HFF-Myc (cell line): ENCODE measurements at regions not wholly inside any gene's neighbourhood (a gene's known extent, or its start where the extent isn't known, plus 50 kb on each side); places are given as distances from the start of the nearest gene placed in this dataset.

Experiments
- DNase-seq: peaks from one replicate; pipeline ENCODE4 v3.0.0-alpha.2; 2011; ENCODE audit warnings: low read depth; ENCODE audit errors: extremely low read depth
- H3K4me3 ChIP-seq: replicated peaks from 2 replicates; pipeline ENCODE4 v1.5.1; 2011; ENCODE audit warnings: low read depth, mild to moderate bottlenecking, control low read depth, low read length
- TF ChIP-seq, protein P1 (sequence below): IDR thresholded peaks from 2 replicates; pipeline ENCODE4 v1.5.1; 2012; ENCODE audit warnings: mild to moderate bottlenecking, low read depth, low read length, control low read depth; ENCODE audit errors: missing control alignments

- DNase-seq: no peak
- TF ChIP-seq, protein P1, sequence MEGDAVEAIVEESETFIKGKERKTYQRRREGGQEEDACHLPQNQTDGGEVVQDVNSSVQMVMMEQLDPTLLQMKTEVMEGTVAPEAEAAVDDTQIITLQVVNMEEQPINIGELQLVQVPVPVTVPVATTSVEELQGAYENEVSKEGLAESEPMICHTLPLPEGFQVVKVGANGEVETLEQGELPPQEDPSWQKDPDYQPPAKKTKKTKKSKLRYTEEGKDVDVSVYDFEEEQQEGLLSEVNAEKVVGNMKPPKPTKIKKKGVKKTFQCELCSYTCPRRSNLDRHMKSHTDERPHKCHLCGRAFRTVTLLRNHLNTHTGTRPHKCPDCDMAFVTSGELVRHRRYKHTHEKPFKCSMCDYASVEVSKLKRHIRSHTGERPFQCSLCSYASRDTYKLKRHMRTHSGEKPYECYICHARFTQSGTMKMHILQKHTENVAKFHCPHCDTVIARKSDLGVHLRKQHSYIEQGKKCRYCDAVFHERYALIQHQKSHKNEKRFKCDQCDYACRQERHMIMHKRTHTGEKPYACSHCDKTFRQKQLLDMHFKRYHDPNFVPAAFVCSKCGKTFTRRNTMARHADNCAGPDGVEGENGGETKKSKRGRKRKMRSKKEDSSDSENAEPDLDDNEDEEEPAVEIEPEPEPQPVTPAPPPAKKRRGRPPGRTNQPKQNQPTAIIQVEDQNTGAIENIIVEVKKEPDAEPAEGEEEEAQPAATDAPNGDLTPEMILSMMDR: no peak
- H3K4me3 ChIP-seq: no peak overlapping the region
These were observed 214.8 kb downstream of the IKZF2 start for GRCh38 chr2:212936572-212936971.

DNA sequence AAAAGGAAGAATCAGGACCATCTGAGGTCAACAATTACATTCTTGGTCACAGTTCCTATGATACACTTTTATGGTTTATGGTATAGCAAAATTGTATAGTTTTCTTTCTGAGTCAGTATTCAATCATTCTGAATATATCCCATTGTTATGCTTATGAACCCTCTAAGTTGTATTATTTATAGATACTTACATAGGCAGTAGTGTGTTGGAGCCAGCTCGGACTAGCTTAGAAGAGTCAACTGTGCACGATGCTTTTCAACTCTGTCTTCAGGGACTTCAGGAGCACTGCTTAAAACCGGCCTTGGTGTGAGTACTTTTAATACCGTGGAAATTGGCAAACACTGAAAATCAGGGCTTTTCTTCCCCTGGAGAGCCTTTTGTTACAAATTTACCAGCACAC, 215.7 kb downstream of the IKZF2 start:
- no peak overlapping the region for H3K4me3 ChIP-seq
- TF ChIP-seq, protein P1: no peak
- DNase-seq: no peak

GRCh38 chr2:212931271-212931670, 220.1 kb downstream of the IKZF2 start:
- no peak for DNase-seq
- no peak overlapping the region for H3K4me3 ChIP-seq
- TF ChIP-seq, protein P1: no peak

GRCh38 chr2:212930556-212931260, 220.7 kb downstream of the IKZF2 start:
- no peak overlapping the region for H3K4me3 ChIP-seq
- no peak for DNase-seq
- TF ChIP-seq, protein P1: no peak

DNA sequence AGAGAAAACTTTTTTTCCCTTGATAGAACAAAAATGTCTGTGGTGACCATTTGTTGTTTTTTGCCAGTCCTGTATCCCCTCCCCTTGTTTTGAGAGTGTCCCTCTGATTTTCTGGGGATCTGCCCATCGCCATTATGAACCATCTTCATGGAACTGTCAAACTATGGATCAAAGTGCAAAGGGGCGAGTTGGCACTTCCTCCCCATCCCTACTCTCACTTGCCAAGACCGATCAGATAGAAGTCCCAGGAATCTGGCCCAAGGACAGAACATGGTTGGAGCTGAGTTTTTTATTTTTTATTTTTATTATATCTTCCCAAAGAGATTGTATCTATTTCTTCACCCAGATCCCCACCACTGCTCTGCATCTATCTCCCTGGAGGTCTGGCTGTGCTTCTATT, 221.4 kb downstream of the IKZF2 start:
- TF ChIP-seq, protein P1: no peak
- DNase-seq: no peak

GRCh38 chr2:212929116-212929515, 222.3 kb downstream of the IKZF2 start:
- H3K4me3 ChIP-seq: no peak overlapping the region
- no peak for DNase-seq
- TF ChIP-seq, protein P1: no peak

More for the DNA sequence above, 221.4 kb downstream of the IKZF2 start:
- H3K4me3 ChIP-seq: no peak overlapping the region

DNA sequence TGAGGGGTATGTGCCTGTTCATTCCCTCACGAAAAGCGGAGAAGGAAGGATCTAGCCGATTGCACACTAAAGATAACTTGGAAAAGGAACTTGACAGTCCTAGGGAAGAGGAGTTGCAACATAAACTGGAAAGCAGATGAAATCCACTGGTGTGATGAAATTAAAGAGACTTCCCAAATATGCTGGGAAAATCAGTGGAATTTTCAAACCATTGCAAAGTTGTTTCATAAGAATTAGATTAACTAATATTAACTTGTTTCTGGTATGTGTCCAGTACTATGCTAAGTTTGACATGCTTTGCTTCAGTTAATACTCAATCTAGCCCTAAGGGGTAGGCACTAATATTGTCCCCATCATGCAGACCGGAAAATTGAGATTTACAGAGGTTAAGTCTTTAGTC, 222.7 kb downstream of the IKZF2 start:
- TF ChIP-seq, protein P1: no peak
- H3K4me3 ChIP-seq: no peak overlapping the region
- no peak for DNase-seq
